ENCODE measurements at regions not wholly inside any gene's neighbourhood (a gene's known extent, or its start where the extent isn't known, plus 50 kb on each side); places are given as distances from the start of the nearest gene placed in this dataset.

GRCh38 chr5:73297430-73297829 lies 124.4 kb downstream of the TMEM174 start:
- intact Hi-C loops (cut with micrococcal nuclease; ENCODE audit: unreplicated experiment): no loop called here
- Histone ChIP-seq H3K4me1 (ENCODE audit: insufficient read depth, low read length, poor library complexity, severe bottlenecking) (no peaks in the 10 kb centered on the region), H3K9me3 (ENCODE audit: low read depth, low read length, poor library complexity, severe bottlenecking) (no peaks in the 10 kb centered on the region), H3K36me3 (ENCODE audit: insufficient read depth, low read length, poor library complexity, severe bottlenecking) (no peaks in the 10 kb centered on the region), H3K4me3 (ENCODE audit: low read depth, low read length, poor library complexity, severe bottlenecking) (no peak overlapping the region), H3K27me3 (replicated peaks; ENCODE audit: insufficient read depth, low read depth, low read length, poor library complexity) (peaks cover 56% of the 10 kb centered on the region), H3K27ac (ENCODE audit: low read depth, low read length, poor library complexity, severe bottlenecking) (no peak overlapping the region)
- ChIA-PET CTCF (no interaction called here), POLR2A (ENCODE audit: low non-redundant PET) (no interaction called here)
- no TSS peak for BruUV-seq (replicated peaks)
- TF ChIP-seq CTCF (conservative IDR thresholded peaks at IDR 0.05; ENCODE audit: low read depth, low read length) (no peak), EZH2 (IDR thresholded peaks at IDR 0.05; ENCODE audit: borderline replicate concordance, low read depth, low read length, poor library complexity, severe bottlenecking) (no peak)
- no peak for DNase-seq (ENCODE audit: low spot score)

GRCh38 chr5:73296772-73297171 lies 123.8 kb downstream of the TMEM174 start:
- intact Hi-C loops (cut with micrococcal nuclease; ENCODE audit: unreplicated experiment): no loop called here
- TF ChIP-seq EZH2 (IDR thresholded peaks at IDR 0.05; ENCODE audit: borderline replicate concordance, low read depth, low read length, poor library complexity, severe bottlenecking): no peak
- no peak for TF ChIP-seq CTCF (conservative IDR thresholded peaks at IDR 0.05; ENCODE audit: low read depth, low read length)
- Histone ChIP-seq H3K27ac (ENCODE audit: low read depth, low read length, poor library complexity, severe bottlenecking) (no peak overlapping the region), H3K27me3 (replicated peaks; ENCODE audit: insufficient read depth, low read depth, low read length, poor library complexity) (peaks cover 53% of the 10 kb centered on the region), H3K4me3 (ENCODE audit: low read depth, low read length, poor library complexity, severe bottlenecking) (no peak overlapping the region), H3K4me1 (ENCODE audit: insufficient read depth, low read length, poor library complexity, severe bottlenecking) (no peaks in the 10 kb centered on the region), H3K36me3 (ENCODE audit: insufficient read depth, low read length, poor library complexity, severe bottlenecking) (no peaks in the 10 kb centered on the region), H3K9me3 (ENCODE audit: low read depth, low read length, poor library complexity, severe bottlenecking) (no peaks in the 10 kb centered on the region)
- ChIA-PET POLR2A (ENCODE audit: low non-redundant PET) (no interaction called here), CTCF (no interaction called here)
- no TSS peak for BruUV-seq (replicated peaks)
- no peak for DNase-seq (ENCODE audit: low spot score)

- no peak for DNase-seq (ENCODE audit: low spot score)
- Histone ChIP-seq H3K9me3 (ENCODE audit: low read depth, low read length, poor library complexity, severe bottlenecking) (no peaks in the 10 kb centered on the region), H3K36me3 (ENCODE audit: insufficient read depth, low read length, poor library complexity, severe bottlenecking) (no peaks in the 10 kb centered on the region), H3K27ac (ENCODE audit: low read depth, low read length, poor library complexity, severe bottlenecking) (no peak overlapping the region), H3K4me1 (ENCODE audit: insufficient read depth, low read length, poor library complexity, severe bottlenecking) (no peaks in the 10 kb centered on the region), H3K27me3 (replicated peaks; ENCODE audit: insufficient read depth, low read depth, low read length, poor library complexity) (peaks cover 45% of the 10 kb centered on the region), H3K4me3 (ENCODE audit: low read depth, low read length, poor library complexity, severe bottlenecking) (no peak overlapping the region)
- ChIA-PET CTCF (no interaction called here), POLR2A (ENCODE audit: low non-redundant PET) (no interaction called here)
- no TSS peak for BruUV-seq (replicated peaks)
- intact Hi-C loops (cut with micrococcal nuclease; ENCODE audit: unreplicated experiment): no loop called here
- no peak for TF ChIP-seq EZH2 (IDR thresholded peaks at IDR 0.05; ENCODE audit: borderline replicate concordance, low read depth, low read length, poor library complexity, severe bottlenecking)
- TF ChIP-seq CTCF (conservative IDR thresholded peaks at IDR 0.05; ENCODE audit: low read depth, low read length): no peak
Measured at GRCh38 chr5:73295921-73296320, 122.9 kb downstream of the TMEM174 start.

Measured in A673 (cell line).